ENCODE measurements at regions not wholly inside any gene's neighbourhood (a gene's known extent, or its start where the extent isn't known, plus 50 kb on each side); places are given as distances from the start of the nearest gene placed in this dataset.
A peak's percentile ranks its signal among the peaks of the same experiment; 100 is the strongest.

DNA sequence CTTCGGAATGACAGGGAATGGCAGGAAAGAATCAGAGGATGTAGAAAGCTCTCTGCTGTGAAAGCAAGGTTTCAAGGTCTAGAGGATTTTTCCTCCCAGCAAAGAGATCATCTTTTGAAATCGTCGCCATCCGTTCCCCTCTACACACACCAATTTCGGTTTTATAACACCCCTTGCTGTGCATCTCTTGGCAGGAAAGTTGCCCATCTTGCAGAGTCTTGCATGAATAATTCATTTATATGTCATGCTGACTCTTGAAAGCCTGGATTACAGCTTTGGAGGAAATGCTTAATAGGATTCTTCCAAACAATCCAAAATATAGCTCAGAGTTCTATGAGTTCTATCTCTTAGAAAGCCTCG, 262.7 kb downstream of the CHL1 start:
- FAIRE-seq = no peak
- no peak for DNase-seq (ENCODE audit: low spot score in 2 of 2)

DNA sequence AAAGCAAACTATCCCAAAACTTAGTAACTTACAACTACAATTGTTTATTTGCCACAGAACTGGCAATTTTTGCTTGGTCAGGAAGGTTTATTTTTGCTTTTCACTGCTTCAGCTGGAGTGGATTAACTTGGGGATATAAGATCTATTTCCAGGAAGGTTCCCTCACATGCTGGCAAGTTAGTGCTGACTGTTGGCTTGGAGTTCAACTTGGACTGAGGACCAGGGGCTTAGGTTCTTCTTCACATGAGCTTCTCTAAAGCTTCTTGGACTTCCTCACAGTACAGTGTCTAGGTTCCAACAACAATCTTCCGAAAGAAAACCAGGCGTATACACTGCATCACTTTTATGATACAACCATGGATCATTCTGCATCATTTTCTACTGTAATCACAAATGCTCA, 264.4 kb downstream of the CHL1 start:
- no peak for DNase-seq (ENCODE audit: low spot score in 2 of 2)
- FAIRE-seq = no peak

GRCh38 chr3:462851-463250, 266.3 kb downstream of the CHL1 start:
- FAIRE-seq (no peak), DNase-seq (ENCODE audit: low spot score in 2 of 2) (no peak)

- no peak for FAIRE-seq
- DNase-seq (ENCODE audit: low spot score in 2 of 2) = no peak
Measured at GRCh38 chr3:463252-464192, 267.0 kb downstream of the CHL1 start.

DNA sequence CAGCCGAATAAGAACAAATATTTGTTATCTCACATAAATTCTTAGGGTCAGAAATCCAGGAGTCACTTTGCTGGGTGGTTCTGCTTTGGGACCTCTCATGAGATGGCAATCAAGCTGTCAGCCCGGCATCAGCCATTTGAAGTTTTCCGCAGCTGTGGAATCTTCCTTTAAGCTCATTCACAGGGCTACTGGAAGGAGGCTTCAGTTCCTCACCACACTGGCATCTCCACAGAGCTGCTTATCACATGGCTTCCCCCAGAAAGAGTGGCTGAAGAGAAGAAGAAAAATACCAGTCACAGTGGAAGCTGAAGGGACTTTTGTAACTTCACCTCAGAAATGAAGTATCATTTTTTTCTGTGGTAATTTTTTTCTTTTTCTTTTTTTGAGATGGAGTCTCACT, 267.7 kb downstream of the CHL1 start:
- FAIRE-seq (no peak), DNase-seq (ENCODE audit: low spot score in 2 of 2) (no peak)

- no peak for FAIRE-seq
- no peak for DNase-seq (ENCODE audit: low spot score in 2 of 2)
Measured at GRCh38 chr3:468172-468571, 271.6 kb downstream of the CHL1 start.

GRCh38 chr3:473033-473800, 276.7 kb downstream of the CHL1 start:
- no peak for FAIRE-seq
- no peak for DNase-seq (ENCODE audit: low spot score in 2 of 2)

DNA sequence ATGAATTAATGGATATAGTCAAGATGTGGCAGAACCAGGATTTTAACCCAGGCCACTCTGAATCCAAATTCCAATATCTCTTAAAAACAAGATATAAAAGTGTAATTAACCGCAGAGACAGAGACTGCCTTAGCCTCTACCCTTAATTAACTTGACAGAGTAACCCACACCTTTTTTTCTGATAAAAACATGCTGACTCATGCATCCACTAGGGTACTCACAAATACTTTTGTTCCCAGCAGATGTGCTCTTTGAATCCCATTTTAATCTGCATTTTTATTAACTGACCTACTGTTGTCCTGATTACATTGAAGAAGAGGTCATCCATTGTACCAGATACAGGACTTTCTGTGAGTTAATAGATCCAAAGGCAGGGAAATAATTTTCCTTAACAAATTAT, 278.3 kb downstream of the CHL1 start:
- FAIRE-seq = no peak
- no peak for DNase-seq (ENCODE audit: low spot score in 2 of 2)

GRCh38 chr3:480070-480469, 283.5 kb downstream of the CHL1 start:
- DNase-seq (ENCODE audit: low spot score in 2 of 2) (no peak), FAIRE-seq (no peak)

- DNase-seq (ENCODE audit: low spot score in 2 of 2) (no peak), FAIRE-seq (no peak)
Measured at GRCh38 chr3:481111-481510, 284.5 kb downstream of the CHL1 start.

DNA sequence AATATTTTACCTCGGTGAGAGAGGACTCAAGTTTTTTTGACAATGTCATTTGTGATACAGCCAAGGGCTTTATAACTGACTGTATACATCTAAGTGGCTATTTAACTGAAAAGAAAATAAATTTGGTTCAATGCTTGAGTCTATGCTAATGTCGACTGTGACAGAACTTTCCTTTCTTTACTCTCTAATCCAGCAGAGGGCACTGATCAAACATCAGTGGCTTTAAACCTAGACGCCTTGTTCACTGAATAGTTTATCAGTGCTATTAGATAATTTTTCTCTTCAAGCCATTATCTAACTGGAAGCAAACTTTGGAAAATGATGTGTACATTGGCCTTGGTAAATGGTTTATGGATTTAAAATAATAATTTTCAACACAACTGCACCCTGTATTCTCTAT, 285.1 kb downstream of the CHL1 start:
- FAIRE-seq (no peak), DNase-seq (ENCODE audit: low spot score in 2 of 2) (peak; percentile 18 to 27)

DNA sequence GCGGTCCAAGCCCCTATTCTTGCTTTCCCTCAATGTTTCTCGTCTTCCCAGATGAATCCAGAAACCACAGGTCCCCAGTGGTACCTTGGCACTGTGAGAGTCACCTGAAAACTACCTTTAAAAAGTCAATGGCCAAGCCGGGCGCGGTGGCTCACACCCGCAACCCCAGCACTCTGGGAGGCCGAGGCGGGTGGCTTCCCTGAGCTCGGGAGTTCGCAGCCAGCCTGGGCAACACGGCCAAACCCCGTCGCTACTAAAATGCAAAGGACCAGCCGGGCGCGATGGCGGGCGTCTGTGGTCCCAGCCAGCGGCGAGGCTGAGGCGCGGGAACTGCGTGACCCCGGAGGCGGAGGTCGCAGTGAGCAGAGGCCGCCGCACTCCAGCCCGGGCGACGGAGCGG, 285.9 kb downstream of the CHL1 start:
- FAIRE-seq (no peak), DNase-seq (ENCODE audit: low spot score in 2 of 2) (no peak)

DNA sequence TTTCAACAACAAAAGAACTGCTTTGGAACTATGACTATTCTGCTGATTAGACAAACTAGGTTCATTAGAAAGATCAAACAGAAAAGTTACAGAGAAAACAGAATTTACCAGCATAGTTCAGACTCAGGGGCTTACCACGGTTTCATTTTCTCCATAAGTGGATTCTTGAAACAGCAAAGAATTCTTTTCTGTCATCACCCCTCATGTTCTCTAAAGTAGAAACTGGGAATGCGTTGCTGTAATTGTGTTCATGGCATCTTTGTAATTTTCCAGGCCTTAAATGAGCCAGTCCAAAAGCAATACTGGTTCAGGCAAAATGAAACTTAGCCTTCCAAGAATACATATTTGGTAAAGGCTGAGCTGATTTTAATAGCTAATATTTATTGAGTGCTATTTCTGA, 287.8 kb downstream of the CHL1 start:
- FAIRE-seq = no peak

GRCh38 chr3:487614-488013, 291.1 kb downstream of the CHL1 start:
- FAIRE-seq = no peak
- no peak for DNase-seq (ENCODE audit: low spot score in 2 of 2)

More for the DNA sequence above, 287.8 kb downstream of the CHL1 start:
- no peak for DNase-seq (ENCODE audit: low spot score in 2 of 2)

- DNase-seq (ENCODE audit: low spot score in 2 of 2) (no peak), FAIRE-seq (no peak)
Measured at GRCh38 chr3:492586-493316, 296.2 kb downstream of the CHL1 start.

- DNase-seq (ENCODE audit: low spot score in 2 of 2) (no peak), FAIRE-seq (no peak)
Measured at GRCh38 chr3:494190-494589, 297.6 kb downstream of the CHL1 start.

DNA sequence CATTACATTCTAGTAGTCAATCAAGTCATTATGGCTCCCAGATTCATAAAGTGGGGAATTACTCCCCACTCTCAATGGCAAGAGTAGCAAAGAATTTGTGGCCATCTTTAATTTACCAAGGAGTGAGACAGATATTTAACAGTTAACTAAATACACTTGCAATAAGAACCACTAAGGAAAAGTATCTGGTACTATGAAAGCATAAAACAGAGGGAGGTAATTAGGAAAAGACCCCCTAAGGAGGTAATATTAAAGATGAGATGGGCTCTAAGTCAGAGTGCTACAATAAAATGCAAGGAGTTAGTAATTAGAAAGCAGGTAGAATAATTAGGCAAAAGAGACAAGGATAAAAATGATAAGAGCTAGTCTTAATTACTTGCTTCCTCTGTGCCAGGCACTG, 301.9 kb downstream of the CHL1 start:
- FAIRE-seq = no peak
- no peak for DNase-seq (ENCODE audit: low spot score in 2 of 2)

DNA sequence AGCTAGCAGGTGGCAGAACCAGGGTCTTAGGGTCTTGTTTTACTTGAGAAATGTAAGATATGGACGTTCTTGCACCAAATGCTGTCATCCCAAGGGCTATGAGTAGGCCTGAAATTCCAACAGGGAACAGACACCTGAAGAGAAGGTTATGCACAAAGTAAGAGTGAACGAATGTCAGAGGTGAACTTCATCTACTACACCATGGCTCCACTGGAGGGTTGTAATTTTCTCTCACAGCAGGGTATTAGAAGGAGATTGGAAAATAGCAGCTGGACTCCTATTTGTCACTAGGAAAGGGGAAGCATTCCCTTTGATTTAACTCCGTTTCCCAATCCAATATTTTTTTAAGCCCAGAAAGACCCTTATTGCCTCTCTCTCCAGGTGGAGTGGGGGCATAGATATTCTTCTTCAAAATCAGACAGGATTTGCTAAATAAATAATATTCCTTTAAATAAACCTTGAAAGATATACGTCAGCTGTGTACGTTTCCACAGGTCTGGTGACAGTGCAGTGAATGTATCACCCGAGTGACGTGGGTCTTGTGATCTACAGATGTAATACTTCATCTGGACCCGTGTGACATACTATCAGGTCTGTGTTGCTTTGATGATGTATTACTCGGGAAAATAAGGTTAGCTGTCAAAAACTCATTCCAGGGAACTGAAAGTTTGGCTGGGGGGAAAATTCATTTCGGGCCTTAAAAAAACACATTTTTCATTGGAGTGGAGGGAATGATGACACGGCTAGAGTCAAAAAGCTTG, 302.6 kb downstream of the CHL1 start:
- DNase-seq (ENCODE audit: low spot score in 2 of 2) (no peak), FAIRE-seq (no peak)

DNA sequence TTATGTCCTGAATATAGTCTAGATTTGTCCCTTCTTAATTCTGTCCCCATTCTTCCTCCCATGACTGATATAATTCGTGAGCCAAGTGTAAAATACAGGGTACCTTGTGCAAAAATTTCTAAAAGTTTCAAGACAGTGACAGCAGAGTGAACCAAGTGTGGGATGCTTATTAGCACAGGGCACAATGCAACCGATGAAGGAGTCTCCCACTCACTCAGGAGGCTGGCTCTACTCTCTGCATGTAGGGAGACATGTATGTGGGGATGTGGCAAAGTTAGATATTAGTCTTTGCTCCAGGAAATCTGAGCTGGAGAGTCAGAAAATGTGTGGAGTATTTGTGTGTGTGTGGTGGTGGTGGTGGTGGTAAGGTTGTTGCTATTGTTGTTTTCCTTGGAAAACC, 305.9 kb downstream of the CHL1 start:
- DNase-seq (ENCODE audit: low spot score in 2 of 2) (no peak), FAIRE-seq (no peak)

DNA sequence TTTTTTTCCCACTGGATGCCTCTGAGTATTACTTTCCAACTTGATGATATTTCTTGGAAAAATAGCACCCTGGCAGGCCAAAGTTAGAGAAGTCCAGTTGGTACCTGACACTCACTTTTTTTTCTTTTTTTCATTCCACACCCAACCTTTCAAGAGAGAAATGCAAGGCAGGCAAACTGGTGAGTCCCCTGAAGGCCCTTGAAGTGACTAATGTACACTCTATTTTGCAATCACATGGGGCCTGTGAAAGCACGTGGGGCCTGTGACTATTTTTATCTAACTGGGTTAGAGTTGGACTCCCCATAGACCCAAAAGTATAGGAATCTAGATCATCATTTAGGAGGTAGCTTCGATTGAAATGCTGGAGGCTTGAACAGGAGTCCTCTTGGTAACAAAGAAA, 316.7 kb downstream of the CHL1 start:
- no peak for FAIRE-seq
- no peak for DNase-seq (ENCODE audit: low spot score in 2 of 2)
